ENCODE measurements at regions not wholly inside any gene's neighbourhood (a gene's known extent, or its start where the extent isn't known, plus 50 kb on each side); places are given as distances from the start of the nearest gene placed in this dataset.
A peak's percentile ranks its signal among the peaks of the same experiment; 100 is the strongest.
"Not testable (repeated sequence)": the region's sequence is repeated elsewhere in the genome, so short reads cannot be mapped to it uniquely, and the experiment has no call there.

- DNase-seq = peak; percentile 6
These were observed 115.7 kb upstream of the EPB41L4A start for GRCh38 chr5:112534611-112535255.

- DNase-seq = no peak
These were observed 116.3 kb upstream of the EPB41L4A start for GRCh38 chr5:112535356-112535755.

- not testable (repeated sequence) for DNase-seq
These were observed 125.5 kb upstream of the EPB41L4A start for GRCh38 chr5:112544558-112544957.

- no peak for DNase-seq
These were observed 128.0 kb upstream of the EPB41L4A start for GRCh38 chr5:112546946-112547592.

- DNase-seq = no peak
These were observed 129.3 kb upstream of the EPB41L4A start for GRCh38 chr5:112548246-112548881.

- DNase-seq = no peak
These were observed 130.1 kb upstream of the EPB41L4A start for GRCh38 chr5:112549127-112549526.

- no peak for DNase-seq
These were observed 130.6 kb upstream of the EPB41L4A start for GRCh38 chr5:112549605-112550166.

GRCh38 chr5:112551419-112552032 lies 132.4 kb upstream of the EPB41L4A start:
- peak; percentile 12 for DNase-seq

- no peak for DNase-seq
These were observed 133.1 kb upstream of the EPB41L4A start for GRCh38 chr5:112552216-112552615.

GRCh38 chr5:112552791-112553190 lies 133.7 kb upstream of the EPB41L4A start:
- no peak for DNase-seq

GRCh38 chr5:112554101-112554977 lies 135.3 kb upstream of the EPB41L4A start:
- DNase-seq = no peak

- DNase-seq = no peak
These were observed 136.1 kb upstream of the EPB41L4A start for GRCh38 chr5:112555197-112555596.

GRCh38 chr5:112555691-112556090 lies 136.6 kb upstream of the EPB41L4A start:
- no peak for DNase-seq

- not testable (repeated sequence) for DNase-seq
These were observed 140.4 kb upstream of the EPB41L4A start for GRCh38 chr5:112559501-112559900.

GRCh38 chr5:112560371-112560770 lies 141.3 kb upstream of the EPB41L4A start:
- DNase-seq = no peak

GRCh38 chr5:112563169-112563826 lies 144.2 kb upstream of the EPB41L4A start:
- DNase-seq = no peak

- DNase-seq = no peak
These were observed 147.2 kb upstream of the EPB41L4A start for GRCh38 chr5:112566251-112566650.

GRCh38 chr5:112569596-112569995 lies 150.5 kb upstream of the EPB41L4A start:
- DNase-seq = no peak

- no peak for DNase-seq
These were observed 151.8 kb upstream of the EPB41L4A start for GRCh38 chr5:112570708-112571444.

GRCh38 chr5:112573441-112573840 lies 154.4 kb upstream of the EPB41L4A start:
- DNase-seq = no peak

GRCh38 chr5:112574536-112574935 lies 155.5 kb upstream of the EPB41L4A start:
- no peak for DNase-seq

All from SIG-M5 (cell line).